B cell (primary cell): ENCODE measurements at regions not wholly inside any gene's neighbourhood (a gene's known extent, or its start where the extent isn't known, plus 50 kb on each side); places are given as distances from the start of the nearest gene placed in this dataset.

ENCODE experiments used
- CTCF ChIP-seq: fragments of 200-600 bp; IDR thresholded peaks from one replicate; pipeline ENCODE4 v1.8.0; 2022; ENCODE audit warnings: antibody characterized with exemption, mild to moderate bottlenecking
- EZH2 ChIP-seq: IDR thresholded peaks from 2 replicates; pipeline ENCODE4 v1.6.1; 2012; ENCODE audit warnings: borderline replicate concordance, low read depth, mild to moderate bottlenecking, moderate library complexity, low read length; ENCODE audit not compliant: insufficient read depth, poor library complexity, severe bottlenecking

GRCh38 chr14:26392498-26392897, 205.3 kb downstream of the NOVA1 start:
- TF ChIP-seq CTCF (no peak), EZH2 (no peak)
